Activated CD4-positive, alpha-beta T cell treated with anti-CD3 and anti-CD28 coated beads for 4 hours (primary cell): ENCODE measurements at regions not wholly inside any gene's neighbourhood (a gene's known extent, or its start where the extent isn't known, plus 50 kb on each side); places are given as distances from the start of the nearest gene placed in this dataset.
"Not testable (repeated sequence)": the region's sequence is repeated elsewhere in the genome, so short reads cannot be mapped to it uniquely, and the experiment has no call there.

ENCODE experiments used
- DNase-seq, 2 donors: peaks; one replicate each; pipeline ENCODE4 v3.0.0-alpha.2; 2020

GRCh38 chr16:29197494-29198100 lies 208.9 kb downstream of the NPIPB11 start:
- not testable (repeated sequence) for DNase-seq

GRCh38 chr16:29196746-29197145 lies 209.8 kb downstream of the NPIPB11 start:
- DNase-seq = not testable (repeated sequence)

GRCh38 chr16:29195116-29195872 lies 210.4 kb downstream of the LAT start:
- not testable (repeated sequence) for DNase-seq

- DNase-seq = not testable (repeated sequence)
These were observed 209.5 kb downstream of the LAT start for GRCh38 chr16:29194185-29194844.

- not testable (repeated sequence) for DNase-seq
These were observed 208.8 kb downstream of the LAT start for GRCh38 chr16:29193634-29194033.

GRCh38 chr16:29193248-29193574 lies 208.4 kb downstream of the LAT start:
- DNase-seq = not testable (repeated sequence)

- no peak for DNase-seq
These were observed 207.7 kb downstream of the LAT start for GRCh38 chr16:29192329-29193247.

- not testable (repeated sequence) for DNase-seq
These were observed 206.9 kb downstream of the LAT start for GRCh38 chr16:29191636-29192180.

GRCh38 chr16:29190553-29191431 lies 205.9 kb downstream of the LAT start:
- DNase-seq = not testable (repeated sequence)

GRCh38 chr16:29188806-29189205 lies 204.0 kb downstream of the LAT start:
- not testable (repeated sequence) for DNase-seq

- not testable (repeated sequence) for DNase-seq
These were observed 201.7 kb downstream of the LAT start for GRCh38 chr16:29186306-29187220.

GRCh38 chr16:29185872-29186271 lies 201.0 kb downstream of the LAT start:
- not testable (repeated sequence) for DNase-seq

GRCh38 chr16:29184738-29185438 lies 200.0 kb downstream of the LAT start:
- DNase-seq = not testable (repeated sequence)

GRCh38 chr16:29182940-29183868 lies 198.4 kb downstream of the LAT start:
- DNase-seq = not testable (repeated sequence)

GRCh38 chr16:29182501-29182900 lies 197.6 kb downstream of the LAT start:
- no peak for DNase-seq

GRCh38 chr16:29181921-29182411 lies 197.1 kb downstream of the LAT start:
- DNase-seq = not testable (repeated sequence)

- not testable (repeated sequence) for DNase-seq
These were observed 196.5 kb downstream of the LAT start for GRCh38 chr16:29181254-29181780.

- DNase-seq = not testable (repeated sequence)
These were observed 195.4 kb downstream of the LAT start for GRCh38 chr16:29180206-29180600.
